Esophagus squamous epithelium (tissue), 4 donors: ENCODE measurements at regions not wholly inside any gene's neighbourhood (a gene's known extent, or its start where the extent isn't known, plus 50 kb on each side); places are given as distances from the start of the nearest gene placed in this dataset.

Experiments
- CTCF ChIP-seq, 6 experiments: fragments of 450-650 bp in 4 of 6; fragments of 200-600 bp in 2 of 6; sonication (generic) in 2 of 6; IDR thresholded peaks; one replicate each; pipeline ENCODE4 v1.5.1; 2016 to 2019; ENCODE audit warnings: antibody characterized with exemption in 6 of 6, mild to moderate bottlenecking in 4 of 6, moderate library complexity in 4 of 6
- POLR2A ChIP-seq, 4 donors: fragments of 450-650 bp; IDR thresholded peaks; one replicate each; pipeline ENCODE4 v1.6.1; 2017; ENCODE audit warnings: antibody characterized with exemption in 4 of 4, mild to moderate bottlenecking in 4 of 4, moderate library complexity in 3 of 4

- TF ChIP-seq CTCF (IDR thresholded peaks at IDR 0.05) = no peak
- no peak for TF ChIP-seq POLR2A (IDR thresholded peaks at IDR 0.05)
Measured at GRCh38 chr2:84338069-84338468, 121.0 kb downstream of the SUCLG1 start.
